GM23248 (cell line): ENCODE measurements at regions not wholly inside any gene's neighbourhood (a gene's known extent, or its start where the extent isn't known, plus 50 kb on each side); places are given as distances from the start of the nearest gene placed in this dataset.

Experiments used
- EZH2 ChIP-seq: fragments of 200-600 bp; sonication (generic); IDR thresholded peaks from 2 replicates; pipeline ENCODE4 v1.6.1; 2018; ENCODE audit warnings: antibody characterized with exemption, mild to moderate bottlenecking; ENCODE audit not compliant: insufficient read depth, poor library complexity, severe bottlenecking
- EZH2phosphoT487 ChIP-seq: fragments of 200-600 bp; sonication (generic); IDR thresholded peaks from 2 replicates; pipeline ENCODE4 v1.6.1; 2018; ENCODE audit warnings: antibody characterized with exemption, moderate library complexity, mild to moderate bottlenecking, low read depth; ENCODE audit not compliant: insufficient read depth

DNA sequence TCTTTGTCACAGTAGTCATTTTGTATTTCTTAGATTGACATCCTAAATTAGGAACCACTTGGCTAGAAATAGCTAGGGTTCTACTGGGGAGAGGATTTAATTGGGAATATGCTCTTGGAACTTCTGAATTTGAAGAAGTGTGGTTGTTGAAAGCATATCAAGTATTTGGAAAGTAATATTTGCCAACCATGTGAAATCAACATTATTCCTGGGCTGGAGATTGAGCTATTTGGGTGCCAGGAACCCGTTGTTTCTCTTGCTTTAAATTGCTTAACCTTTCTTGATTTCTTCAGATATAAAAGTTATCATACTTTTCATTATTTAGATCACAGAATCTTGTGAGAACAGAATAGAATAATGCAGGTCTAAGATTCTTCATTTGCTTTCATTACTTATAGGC lies 178.4 kb upstream of the ELL2 start:
- TF ChIP-seq EZH2phosphoT487 (no peak), EZH2 (no peak)
